Type B pancreatic cell (in vitro differentiated cells): ENCODE measurements at regions not wholly inside any gene's neighbourhood (a gene's known extent, or its start where the extent isn't known, plus 50 kb on each side); places are given as distances from the start of the nearest gene placed in this dataset.
A peak's percentile ranks its signal among the peaks of the same experiment; 100 is the strongest.

Source experiments
- DNase-seq: peaks from one replicate; pipeline ENCODE4 v3.0.0; 2021; ENCODE audit warnings: mixed read lengths; ENCODE audit not compliant: unreplicated experiment; ENCODE audit errors: extremely low spot score
- H3K27ac Mint-ChIP-seq: 2 replicates; pipeline ENCODE4 v1.8.0; 2021; ENCODE audit warnings: mild to moderate bottlenecking, mixed read lengths
- H3K27me3 Mint-ChIP-seq: 2 replicates; pipeline ENCODE4 v1.8.0; 2021; ENCODE audit warnings: mixed read lengths
- H3K36me3 Mint-ChIP-seq: 2 replicates; pipeline ENCODE4 v1.8.0; 2021; ENCODE audit warnings: mixed read lengths
- H3K4me1 Mint-ChIP-seq: one replicate; pipeline ENCODE4 v1.8.0; 2021; ENCODE audit warnings: mixed read lengths; ENCODE audit not compliant: unreplicated experiment
- H3K4me3 Mint-ChIP-seq: 2 replicates; pipeline ENCODE4 v1.8.0; 2021; ENCODE audit warnings: mild to moderate bottlenecking, mixed read lengths
- H3K9me3 Mint-ChIP-seq: 2 replicates; pipeline ENCODE4 v1.8.0; 2021; ENCODE audit warnings: mixed read lengths
- TF ChIP-seq, protein P1 (sequence below): fragments of 200-600 bp; sonication (generic); conservative IDR thresholded peaks from 2 replicates; pipeline ENCODE4 v1.5.0; 2021; ENCODE audit warnings: antibody characterized with exemption, mild to moderate bottlenecking

GRCh38 chr1:163450986-163451385 is 129.2 kb downstream of the NUF2 start:
- Mint-ChIP-seq H3K4me1 (no peaks in the 10 kb centered on the region), H3K36me3 (no peaks in the 10 kb centered on the region), H3K27ac (no peak overlapping the region), H3K4me3 (no peak overlapping the region), H3K27me3 (peaks cover 3% of the 10 kb centered on the region), H3K9me3 (peaks cover 6% of the 10 kb centered on the region)
- DNase-seq: no peak
- TF ChIP-seq, protein P1, sequence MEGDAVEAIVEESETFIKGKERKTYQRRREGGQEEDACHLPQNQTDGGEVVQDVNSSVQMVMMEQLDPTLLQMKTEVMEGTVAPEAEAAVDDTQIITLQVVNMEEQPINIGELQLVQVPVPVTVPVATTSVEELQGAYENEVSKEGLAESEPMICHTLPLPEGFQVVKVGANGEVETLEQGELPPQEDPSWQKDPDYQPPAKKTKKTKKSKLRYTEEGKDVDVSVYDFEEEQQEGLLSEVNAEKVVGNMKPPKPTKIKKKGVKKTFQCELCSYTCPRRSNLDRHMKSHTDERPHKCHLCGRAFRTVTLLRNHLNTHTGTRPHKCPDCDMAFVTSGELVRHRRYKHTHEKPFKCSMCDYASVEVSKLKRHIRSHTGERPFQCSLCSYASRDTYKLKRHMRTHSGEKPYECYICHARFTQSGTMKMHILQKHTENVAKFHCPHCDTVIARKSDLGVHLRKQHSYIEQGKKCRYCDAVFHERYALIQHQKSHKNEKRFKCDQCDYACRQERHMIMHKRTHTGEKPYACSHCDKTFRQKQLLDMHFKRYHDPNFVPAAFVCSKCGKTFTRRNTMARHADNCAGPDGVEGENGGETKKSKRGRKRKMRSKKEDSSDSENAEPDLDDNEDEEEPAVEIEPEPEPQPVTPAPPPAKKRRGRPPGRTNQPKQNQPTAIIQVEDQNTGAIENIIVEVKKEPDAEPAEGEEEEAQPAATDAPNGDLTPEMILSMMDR: no peak

DNA sequence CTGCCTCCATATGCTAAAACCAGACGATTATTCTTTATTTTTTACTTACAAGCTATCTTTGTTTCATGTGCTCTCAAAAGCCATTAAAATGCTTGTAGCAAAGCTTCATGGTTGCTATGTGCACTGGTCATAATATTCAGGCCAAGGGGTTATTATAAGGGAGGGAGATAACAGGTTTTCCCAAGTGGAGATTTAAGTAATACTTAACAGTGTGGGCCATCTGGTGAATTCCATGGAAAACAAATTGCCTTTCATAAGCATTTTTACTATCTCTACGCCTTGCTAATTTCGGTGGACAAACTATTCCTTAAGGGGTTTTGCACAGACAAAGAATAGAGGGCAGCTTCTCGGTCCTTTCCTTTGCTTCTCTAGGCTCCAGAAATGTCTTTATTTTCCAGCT is 137.8 kb downstream of the NUF2 start:
- Mint-ChIP-seq H3K27ac (no peak overlapping the region), H3K4me3 (no peak overlapping the region), H3K9me3 (no peaks in the 10 kb centered on the region), H3K36me3 (no peaks in the 10 kb centered on the region), H3K27me3 (peaks cover 14% of the 10 kb centered on the region), H3K4me1 (peaks cover 6% of the 10 kb centered on the region)
- TF ChIP-seq, protein P1: no peak
- no peak for DNase-seq

- no peak for DNase-seq
- H3K27ac Mint-ChIP-seq: no peak overlapping the region
Observed at GRCh38 chr1:163467289-163467688, 145.5 kb downstream of the NUF2 start.

DNA sequence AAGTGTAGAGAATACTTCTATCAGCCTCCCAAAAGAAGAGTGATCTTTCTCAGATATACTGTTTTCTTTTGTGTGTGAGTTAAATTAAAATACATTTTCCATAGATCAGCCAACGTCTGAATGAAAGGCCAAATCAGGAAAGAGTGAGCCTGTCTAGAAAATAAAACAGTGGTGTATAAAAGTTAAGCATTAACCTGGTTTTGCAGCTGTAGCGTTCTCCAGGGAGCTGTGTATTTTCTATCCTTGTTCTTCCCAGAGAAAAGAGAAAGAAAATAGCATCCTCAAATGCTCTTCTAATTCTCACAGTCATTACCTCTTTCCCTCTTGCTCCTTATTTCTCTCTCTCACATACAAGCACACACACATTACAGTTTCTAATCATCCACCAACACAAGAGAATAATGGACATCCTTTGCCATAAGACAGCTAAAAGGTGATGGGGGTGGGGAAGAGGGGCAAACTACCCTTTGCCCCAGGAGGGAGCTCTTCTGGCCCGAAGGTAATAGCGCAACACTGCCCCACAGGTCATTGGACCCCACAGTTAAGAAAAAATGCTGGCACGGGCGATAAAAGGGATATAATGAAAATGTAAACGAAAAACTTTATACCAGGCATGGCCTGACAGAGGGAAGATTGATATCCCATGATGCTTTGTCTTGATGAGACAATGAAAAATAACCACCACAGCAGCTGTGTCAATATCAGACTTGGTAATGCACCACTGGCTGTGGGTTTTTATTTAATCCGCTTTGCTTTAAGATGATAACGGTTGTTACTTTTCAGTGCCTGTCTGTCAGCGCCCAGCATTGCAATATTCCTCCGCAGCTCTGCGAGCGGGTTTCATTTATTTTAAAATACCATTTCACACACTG is 150.3 kb downstream of the NUF2 start:
- no peak for DNase-seq
- H3K27ac Mint-ChIP-seq: no peak overlapping the region
- no peaks in the 10 kb centered on the region for H3K36me3 Mint-ChIP-seq
- H3K4me3 Mint-ChIP-seq: peak overlapping the region; percentile 26
- H3K4me1 Mint-ChIP-seq: peaks cover 22% of the 10 kb centered on the region
- H3K9me3 Mint-ChIP-seq: peaks cover 3% of the 10 kb centered on the region
- TF ChIP-seq, protein P1: no peak
- H3K27me3 Mint-ChIP-seq: no peaks in the 10 kb centered on the region

More at GRCh38 chr1:163467289-163467688, 145.5 kb downstream of the NUF2 start:
- H3K36me3 Mint-ChIP-seq: no peaks in the 10 kb centered on the region
- peaks cover 13% of the 10 kb centered on the region for H3K4me1 Mint-ChIP-seq
- H3K4me3 Mint-ChIP-seq: no peak overlapping the region
- no peaks in the 10 kb centered on the region for H3K9me3 Mint-ChIP-seq
- TF ChIP-seq, protein P1: no peak
- no peaks in the 10 kb centered on the region for H3K27me3 Mint-ChIP-seq

DNA sequence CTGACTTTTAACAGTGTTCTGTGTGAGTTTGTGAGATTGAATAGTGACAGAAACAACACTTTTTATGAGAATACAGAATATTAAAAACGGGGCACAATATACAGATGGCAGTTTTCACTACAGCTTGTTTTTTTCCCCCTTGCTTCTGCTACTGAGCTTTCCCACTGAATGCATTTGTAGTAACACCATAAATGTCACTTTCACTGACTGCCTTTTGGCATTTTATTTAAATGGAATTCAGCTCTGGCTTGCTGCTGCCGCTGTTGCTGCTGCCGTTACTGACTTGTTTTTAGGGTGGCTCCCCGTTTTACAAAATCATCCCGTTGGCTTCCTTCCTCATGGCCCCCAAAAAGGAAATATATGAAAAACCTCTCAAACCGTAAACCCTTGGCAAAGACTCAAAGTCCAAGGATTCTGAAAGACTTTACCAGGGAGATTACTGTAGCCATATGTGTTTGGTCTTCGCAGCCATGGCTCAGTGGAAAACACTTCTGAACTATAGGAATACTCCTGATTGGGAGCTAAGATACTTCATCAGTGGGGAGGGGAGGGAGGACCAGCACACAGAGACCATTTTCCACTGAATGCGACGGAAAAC is 151.0 kb downstream of the NUF2 start:
- Mint-ChIP-seq H3K27me3 (no peaks in the 10 kb centered on the region), H3K4me3 (no peak overlapping the region), H3K27ac (no peak overlapping the region), H3K4me1 (peaks cover 24% of the 10 kb centered on the region), H3K9me3 (peaks cover 5% of the 10 kb centered on the region), H3K36me3 (no peaks in the 10 kb centered on the region)
- no peak for DNase-seq
- TF ChIP-seq, protein P1: no peak
